NCI-H524 treated with DMSO at 0.1 percent for 48 hours (cell line): ENCODE measurements at regions not wholly inside any gene's neighbourhood (a gene's known extent, or its start where the extent isn't known, plus 50 kb on each side); places are given as distances from the start of the nearest gene placed in this dataset.

Source experiments
- DNase-seq: peaks from one replicate; lab custom pipeline; 2025; lab: John Stamatoyannopoulos, UW

DNA sequence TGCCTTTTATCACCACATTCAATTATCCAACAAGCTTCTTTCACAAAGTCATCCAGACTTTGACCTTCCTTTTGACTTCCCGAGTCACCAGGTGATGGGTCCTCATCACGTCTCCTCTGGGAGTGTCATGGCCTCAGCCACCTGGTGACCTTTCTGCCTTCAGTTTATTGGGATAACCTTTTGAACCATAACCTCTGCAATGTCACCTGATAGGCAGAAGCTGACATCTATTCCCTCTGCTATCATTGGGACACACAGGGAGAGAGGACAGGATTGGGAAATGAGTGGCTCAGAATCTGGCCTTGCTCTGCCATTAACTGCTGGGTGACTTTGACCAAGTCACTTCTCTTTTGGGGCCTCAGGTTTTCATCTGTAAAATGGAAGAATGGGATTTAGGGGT is 388.7 kb downstream of the NUAK1 start:
- DNase-seq: no peak

DNA sequence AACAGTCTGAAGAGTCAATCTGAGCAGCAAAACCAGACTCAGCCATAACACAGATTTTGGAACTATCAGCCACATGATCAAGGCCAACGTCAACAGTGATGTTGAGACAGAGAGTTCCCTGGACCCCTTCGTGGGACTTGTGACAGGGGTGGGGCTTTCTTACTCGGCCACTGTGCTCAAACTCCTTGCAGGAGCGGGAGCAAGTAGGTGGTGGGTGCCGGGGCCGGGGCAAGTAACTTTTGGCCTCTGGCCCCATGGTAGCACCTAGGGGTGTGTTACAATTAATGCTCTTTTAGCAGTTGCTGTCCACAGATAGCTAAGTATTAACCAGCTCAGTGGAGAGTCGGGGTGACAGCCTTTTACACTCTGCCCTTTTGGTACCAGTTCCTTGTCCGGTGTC is 384.4 kb downstream of the NUAK1 start:
- no peak for DNase-seq

DNA sequence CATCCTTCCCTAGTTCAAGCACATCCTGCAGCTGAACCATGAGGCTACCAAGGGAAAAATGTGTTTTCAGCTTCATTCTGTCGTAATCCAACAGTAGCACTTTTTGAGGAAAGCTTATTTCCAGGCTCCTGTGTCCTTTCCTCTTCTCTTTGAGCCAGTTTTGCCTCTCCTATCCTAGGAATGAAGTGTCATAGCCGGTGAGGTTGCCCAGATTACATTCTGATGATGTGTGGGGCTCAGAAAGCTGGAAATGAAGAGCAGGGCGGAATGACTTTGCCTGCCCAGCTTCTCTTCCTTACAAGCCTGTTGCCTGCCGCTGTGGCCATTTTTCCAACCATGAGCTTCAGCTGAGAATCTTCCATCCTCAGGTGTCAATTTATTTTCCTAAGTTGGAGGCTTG is 381.8 kb downstream of the NUAK1 start:
- DNase-seq: no peak

DNA sequence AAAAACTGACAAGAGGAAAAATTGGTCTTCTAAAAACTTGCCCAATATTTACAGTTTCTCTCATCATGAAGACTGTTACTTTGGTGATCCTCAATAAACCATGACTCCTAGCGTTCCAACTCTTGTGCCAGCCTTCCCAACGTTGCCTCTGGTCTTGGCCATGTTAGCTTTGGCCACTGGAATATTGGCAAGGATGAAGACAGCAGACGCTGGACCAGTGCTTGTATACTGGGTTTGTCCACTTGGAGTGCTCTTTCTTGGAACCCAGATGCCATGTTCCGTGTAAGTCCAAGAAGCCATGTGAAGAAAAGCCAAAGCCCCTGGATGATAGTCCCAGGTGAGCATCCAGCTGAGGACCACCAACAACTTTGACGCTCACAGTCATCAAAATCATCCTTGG is 379.6 kb downstream of the NUAK1 start:
- DNase-seq: no peak

DNA sequence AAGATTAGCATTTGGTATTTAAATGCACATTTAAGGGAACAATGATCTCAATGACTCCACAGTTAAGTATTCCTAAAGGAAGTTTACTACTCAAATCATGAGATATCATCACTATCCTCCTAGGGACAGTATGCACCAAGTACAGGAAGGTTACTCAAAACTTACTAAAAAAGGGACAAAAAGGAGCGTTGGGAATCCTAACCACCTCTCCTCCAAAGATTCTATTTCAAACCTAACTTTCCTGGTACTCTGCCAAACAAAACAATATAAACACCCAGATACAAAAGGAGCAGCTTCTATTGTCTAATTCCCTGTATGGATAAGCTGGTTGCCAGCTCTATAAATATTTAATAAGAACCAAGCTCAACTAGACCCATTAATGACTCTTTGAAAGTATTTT is 377.7 kb downstream of the NUAK1 start:
- DNase-seq: no peak

DNA sequence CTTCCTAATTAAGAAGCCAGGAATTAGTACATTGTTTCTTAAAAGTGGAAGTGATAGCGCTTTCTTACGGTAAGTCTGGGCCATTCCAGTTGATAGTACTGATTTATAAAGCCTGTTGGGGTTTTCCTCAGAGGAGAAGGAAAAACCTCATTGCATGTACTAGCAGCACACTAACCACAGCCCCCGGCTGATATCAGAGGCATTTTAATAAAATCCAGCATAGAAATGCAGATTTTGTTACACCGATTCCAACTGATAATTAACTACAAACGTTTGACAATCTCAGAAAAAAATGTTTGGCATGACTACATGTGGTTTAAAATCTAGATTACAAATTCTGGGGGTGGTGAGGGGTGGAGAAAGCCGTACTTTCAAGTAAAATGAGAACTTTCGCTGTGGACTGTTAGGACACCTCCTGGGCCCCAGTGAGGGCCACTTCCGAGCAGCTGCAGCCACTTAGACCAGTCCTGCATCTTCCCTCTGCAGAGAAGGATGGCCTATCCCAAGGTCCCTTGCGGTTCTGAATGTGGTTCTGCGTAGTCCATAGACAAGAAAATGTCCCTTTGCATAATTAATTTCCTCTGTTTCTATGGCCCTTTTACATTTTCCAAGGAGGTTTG is 374.4 kb downstream of the NUAK1 start:
- DNase-seq: no peak

DNA sequence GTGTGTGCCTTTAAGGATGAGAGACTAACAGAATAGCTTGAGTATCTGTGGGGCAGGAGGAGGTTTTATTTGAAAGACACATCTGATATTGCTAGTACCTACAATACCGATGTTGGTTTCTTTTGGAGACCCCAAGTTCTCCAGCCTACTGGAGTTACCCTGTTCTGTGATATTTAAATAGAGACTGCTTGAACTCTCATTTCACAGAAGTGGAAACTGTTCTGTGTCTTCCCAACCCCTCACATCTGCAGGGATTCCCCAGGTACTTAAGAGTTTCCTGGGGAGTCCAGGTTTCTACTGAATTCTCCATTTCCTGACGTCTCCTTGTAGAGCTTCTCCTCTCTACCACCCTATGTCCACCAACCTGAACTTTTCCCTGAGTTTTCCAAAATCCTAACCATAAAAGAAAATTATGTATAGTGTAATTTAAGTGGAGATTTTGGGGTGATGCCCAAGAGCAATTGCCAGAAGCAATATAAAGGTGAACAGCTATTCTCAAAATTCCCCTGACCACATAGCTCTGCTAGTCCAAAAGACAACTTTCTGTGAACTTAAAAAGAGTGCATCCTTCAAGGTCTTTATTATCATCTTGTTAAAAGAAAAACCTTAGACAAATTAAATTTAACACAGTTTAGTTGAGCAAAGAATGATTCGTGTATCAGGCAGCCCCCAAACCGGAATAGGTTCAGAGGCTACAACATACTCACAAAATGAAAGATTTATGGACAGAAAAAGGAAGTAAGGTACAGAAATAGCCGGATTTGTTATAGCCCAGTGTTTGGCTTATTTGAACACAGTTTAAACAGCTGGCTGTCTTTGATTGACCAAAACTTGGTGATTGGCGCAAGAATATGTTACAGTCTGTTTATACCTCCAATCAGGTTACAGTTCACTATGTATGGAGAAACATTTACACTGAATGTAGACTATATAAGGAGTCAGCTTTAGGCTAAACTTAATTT is 373.4 kb downstream of the NUAK1 start:
- DNase-seq: no peak

DNA sequence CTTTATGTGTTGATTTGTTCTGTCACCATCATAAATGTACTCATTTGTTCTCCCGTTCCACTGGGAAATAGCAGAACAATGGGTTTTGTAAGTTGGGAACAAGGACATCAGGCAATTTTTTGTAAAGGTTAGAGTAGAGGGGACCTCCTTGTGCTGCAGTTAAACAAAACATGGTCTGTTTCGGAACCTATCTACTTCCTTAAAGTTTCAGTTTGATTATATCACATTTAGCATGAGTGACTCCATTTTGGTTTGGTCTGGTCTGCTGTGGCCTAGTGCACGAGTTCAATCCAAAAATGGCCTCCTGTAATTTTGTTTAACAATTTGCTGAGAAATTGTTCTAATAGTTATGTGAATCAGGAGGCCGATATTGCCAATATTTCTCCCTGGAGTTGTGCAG is 372.7 kb downstream of the NUAK1 start:
- no peak for DNase-seq

DNA sequence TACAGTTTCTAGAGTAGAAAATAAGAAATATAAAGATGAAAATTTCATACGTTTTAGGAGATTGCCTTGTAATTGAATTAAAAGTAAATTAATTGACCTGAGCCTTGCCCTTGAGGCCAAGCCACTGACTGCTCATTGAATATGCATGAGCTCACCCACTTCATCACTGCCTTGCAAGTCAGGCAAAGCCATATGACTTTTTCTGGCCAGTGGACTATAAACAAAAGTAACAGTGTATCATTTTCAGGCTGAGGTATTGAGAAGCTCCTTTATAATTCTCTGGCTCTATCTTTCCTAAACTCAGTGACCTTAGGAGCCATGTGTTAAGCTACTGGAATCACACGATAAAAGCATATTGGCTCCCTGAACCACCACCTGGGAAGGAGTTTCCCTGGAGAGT is 369.3 kb downstream of the NUAK1 start:
- DNase-seq: no peak

DNA sequence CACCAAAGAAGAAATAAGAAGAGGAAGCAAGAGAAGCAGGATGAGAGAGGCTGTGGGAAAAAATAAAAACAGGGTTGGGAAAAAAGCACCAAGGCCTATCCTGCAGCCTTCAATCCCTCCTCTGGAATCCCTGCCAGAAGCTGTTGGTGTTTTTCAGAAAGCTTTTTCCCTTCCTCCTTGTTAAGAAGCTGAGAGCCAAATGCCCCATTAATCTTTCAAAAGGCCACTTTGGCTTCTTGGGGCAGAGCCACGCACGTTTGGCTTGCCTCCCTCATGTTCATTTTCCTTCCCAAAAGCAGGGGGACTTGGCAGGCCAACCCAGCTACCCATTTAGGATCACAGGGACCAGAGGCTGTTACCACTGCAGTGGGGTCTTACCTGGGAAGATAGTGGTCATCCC is 365.3 kb downstream of the NUAK1 start:
- DNase-seq: no peak

DNA sequence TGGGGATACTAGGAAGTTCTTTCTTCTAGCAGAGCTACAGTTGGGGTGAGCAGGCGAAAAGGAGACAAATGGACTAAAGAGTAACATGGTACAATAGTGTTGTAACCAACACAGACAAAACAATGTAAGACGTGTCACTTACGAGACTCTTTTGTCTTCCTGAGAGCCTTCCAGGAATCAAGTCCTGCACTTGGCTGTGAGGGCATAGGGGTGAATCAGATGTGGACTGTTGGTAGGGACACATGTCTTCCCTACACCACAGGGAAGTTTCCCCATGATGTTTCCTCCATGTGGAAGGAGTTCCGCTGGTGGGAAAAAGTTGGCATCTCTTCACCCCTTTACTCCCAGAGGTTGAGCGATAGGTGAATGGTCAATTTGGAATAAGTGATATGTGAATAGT is 364.7 kb downstream of the NUAK1 start:
- no peak for DNase-seq

DNA sequence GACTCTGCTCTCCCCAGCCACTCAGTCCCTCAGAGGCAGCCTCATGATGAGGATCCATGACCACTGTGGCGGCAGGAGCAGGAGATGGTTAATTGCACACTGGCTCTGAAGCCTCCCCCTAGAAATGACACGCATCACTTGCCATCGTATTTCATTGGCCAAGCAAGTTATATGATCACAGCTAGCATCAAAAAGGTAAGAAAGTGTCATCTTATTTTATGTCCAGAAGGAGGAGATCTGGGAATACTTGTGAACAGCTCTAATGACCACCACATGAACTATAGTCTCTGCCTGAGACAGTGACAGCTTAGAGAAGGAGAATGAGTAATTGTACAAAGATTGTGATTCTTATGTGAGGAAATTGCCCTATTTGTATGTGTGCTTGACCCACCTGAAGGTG is 363.4 kb downstream of the NUAK1 start:
- DNase-seq: no peak

DNA sequence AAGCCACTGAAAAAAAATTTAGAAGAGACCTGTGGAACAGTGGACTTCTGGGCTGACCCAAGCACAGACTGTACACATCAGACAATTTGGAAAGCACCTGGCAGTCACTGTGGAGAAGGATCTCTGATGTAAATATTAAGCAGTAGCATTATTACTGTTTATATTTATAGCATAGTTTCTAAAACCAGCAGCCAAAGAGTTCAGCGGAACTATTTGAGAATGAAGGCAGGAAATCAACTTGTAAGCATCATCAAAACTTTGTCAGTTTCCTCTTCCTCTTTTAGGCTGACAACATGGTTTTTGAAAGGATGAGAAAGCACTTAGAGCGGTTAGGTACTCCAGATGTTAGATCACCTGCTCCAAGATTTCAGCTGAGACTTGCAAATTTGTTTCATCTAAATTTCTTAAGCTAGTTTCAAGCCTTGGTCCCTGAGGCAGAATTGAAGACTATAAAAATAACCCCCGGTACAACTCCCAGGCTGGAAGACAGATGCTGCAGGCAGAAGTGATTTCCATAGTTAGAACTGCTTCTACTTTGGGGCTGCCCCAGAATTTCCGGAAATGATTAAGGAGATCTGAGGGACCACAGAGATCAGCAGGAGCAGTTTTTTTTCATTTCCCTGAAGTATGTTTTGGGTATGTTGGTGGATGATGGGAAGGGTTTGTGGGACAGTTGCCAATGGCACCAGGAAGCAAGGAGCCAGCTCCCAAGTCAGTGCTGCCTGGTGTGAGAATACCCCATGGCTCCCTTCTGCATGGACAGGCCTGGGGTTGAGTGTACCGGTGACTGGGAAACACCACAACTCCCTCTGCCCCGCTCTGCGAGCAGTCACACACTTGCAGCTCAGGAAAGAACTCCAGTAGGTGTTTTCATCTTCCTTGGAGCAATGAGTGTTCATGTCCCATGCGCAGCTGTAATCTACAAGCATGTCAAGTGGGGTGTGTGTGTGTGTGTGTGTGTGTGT is 354.5 kb downstream of the NUAK1 start:
- no peak for DNase-seq

DNA sequence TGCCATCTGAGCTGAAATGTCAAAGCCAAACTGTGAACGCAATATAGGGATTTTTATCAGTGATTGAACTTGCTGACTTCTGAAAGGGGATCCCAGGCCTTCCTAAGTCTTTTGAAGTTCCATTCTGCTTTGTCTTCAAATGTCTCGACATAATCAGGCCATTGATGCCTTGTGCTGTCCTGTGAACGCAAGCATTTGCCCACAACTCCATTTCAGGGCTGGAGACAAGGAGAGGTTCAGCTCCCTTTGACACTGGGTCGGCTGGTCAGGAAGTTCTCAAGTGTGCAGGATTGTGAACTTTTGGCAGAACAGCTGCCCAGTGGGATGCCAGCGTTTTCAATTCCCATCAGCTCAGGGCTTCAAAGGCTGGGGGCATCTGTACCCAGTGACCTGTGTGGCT is 345.3 kb downstream of the NUAK1 start:
- DNase-seq: no peak

DNA sequence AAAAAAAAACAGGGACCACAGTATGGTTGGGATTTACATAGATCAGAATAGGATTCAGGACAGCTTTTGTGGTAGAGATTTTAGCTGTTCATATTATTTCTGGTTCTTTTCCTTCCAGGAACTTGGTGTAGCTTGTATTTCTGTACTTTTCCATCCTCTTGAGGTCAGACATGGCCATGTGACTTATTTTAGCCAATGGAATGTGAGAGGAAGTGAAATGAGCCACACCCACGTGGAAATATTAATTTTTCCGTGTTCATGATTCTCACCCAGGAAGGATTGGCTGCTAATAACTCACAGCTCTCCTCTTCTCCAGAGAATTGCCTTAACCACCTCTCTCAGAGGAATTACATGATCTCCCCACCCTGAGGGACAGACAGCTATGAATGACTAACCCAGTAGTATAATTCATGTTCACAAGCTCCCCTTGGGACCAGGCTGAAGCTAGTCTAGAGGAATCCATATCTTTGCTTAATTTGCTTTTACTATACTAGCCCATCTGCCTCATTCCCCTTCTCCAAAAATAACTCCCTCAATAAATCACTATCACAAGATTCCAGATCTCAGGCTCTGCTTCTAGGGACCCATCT is 340.4 kb downstream of the NUAK1 start:
- no peak for DNase-seq

DNA sequence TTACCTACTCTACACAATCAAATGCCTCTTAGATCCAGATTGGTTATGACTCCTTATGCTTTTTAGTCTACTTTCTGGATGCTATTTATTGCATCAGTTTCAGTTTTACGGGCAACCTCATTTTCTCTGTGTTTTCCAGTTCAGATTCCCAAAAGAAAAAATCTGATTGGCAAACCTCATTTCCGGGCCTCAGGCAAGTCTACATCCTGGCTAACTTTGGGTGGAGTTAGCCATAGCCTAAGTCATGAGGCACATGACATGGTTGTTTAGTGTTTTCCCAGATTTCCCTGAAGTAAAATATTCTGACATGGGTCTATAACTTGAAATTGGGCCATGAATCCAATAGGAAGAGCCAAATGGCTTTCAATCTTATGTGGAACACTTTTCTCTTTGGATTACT is 339.7 kb downstream of the NUAK1 start:
- no peak for DNase-seq

DNA sequence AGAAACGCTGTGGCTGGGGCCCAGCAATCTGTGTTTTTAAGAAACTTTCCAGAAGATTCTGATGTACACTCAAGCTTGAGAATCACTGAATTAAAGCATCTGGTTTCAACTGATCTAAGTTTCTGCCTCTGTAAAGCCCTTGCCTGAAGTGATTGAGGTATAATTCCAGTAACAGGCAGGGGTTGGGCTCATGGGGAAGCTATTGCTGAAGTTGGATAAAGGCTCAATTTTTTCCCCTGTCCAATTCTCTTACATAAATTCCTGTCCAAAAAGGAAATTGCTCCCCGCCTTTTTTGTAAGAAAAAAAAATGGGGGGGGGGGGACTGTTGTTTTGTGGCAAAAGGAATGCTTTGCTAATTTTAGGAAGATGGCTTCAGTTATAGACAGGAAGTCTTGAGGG is 337.4 kb downstream of the NUAK1 start:
- no peak for DNase-seq

DNA sequence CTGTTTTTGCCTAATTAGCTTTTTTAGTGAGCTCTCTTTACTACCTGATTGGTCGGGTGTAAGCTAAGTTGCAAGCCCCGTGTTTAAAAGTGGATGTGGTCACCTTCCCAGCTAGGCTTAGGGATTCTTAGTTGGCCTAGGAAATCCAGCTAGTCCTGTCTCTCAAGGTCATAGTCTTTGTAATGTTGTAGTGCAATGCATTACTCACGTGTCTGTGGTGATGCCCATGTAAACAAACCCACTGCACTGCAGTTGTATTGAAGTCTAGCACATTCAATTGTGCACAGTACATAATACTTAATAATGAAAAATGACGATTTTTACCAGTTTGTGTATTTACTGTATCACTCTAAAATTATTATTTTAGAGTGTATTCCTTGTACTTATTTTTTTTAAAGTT is 335.5 kb downstream of the NUAK1 start:
- DNase-seq: no peak

DNA sequence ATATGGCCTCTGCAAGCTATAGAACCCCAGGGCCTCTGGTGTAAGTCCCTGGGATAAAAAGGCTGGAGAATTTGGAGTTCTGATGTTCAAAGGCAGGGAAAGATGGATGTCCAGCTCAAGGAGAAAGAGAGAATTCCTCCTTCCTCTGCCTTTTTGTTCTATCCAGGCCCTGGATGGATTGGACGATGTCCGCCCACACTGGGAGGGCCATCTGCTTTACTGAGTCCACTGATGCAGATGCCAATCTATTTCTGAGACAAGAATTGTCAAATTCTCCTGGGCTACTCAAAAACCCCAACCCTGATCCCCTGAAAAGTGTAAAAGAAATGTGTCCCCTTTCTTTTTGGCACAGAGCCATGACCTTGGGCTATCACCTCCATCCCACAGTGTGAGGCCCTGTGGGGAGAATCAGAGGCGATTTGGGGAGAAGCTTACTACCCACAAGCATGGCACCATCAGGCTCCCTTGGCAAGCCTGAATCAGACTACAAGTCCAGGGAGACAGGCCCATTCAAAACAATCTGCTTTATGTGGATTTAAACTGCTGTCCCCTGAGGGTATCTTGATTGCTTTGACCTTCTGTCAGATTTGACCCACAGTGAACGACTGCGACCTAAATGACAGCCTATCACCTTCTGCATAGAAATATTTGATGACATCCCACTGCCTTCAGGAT is 334.0 kb downstream of the NUAK1 start:
- DNase-seq: no peak

DNA sequence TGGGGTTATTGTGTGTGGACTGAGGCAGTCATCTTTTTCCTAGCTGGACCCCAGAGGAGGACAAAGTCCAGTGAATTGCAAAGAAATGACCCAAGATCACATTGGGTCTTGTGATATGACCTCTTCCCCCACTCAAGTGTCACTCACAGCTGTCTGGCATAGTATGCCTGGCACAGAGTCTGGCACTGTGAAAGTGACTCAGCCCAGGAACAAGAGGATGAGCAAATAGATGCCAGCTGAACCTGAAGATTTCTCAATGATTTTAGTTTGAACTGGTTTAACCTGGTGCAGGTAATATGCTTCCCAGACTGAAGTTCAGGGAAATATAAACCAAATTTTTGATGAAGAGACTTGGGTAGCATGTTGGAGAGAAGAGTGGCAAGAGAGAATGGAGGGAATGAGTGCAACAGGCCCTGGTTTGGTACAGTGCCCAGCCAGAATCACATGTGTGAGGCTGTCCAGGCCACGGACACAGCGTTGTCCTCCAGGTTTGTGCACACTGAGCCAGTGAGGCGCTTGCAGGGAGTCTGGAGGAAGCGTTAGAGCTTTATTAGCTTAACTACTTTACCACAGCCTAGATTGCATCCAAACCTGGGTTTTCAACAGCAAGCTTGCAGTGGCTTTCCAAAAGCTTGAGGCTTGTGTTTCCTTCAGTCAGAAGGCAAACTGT is 332.9 kb downstream of the NUAK1 start:
- no peak for DNase-seq

DNA sequence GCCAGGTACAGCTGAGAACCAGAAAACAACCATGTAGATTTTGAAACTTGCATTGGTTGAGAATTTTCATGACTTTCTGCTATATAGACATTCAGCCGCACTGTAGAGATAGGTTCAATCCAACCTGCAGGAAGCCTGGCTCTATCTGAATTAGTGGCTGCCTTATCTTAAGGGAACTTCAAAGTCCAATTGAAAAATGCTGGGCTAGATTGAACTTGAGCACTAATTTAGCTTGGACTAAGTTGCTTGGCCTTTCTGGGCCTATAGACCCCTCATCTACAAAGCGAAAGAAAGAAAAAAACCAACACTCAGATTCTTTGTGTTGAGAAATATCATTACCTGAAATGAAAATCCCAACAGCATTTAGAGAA is 332.4 kb downstream of the NUAK1 start:
- DNase-seq: no peak
